PC-9 (cell line): ENCODE measurements at regions not wholly inside any gene's neighbourhood (a gene's known extent, or its start where the extent isn't known, plus 50 kb on each side); places are given as distances from the start of the nearest gene placed in this dataset.

Experiments
- CTCF ChIP-seq: fragments of 200-600 bp; sonication (generic); conservative IDR thresholded peaks from 2 replicates; pipeline ENCODE4 v1.6.1; 2017; ENCODE audit warnings: mixed run types, antibody characterized with exemption, mild to moderate bottlenecking, moderate library complexity
- EZH2 ChIP-seq: fragments of 200-600 bp; sonication (generic); IDR thresholded peaks from 2 replicates; pipeline ENCODE4 v1.8.0; 2017; ENCODE audit warnings: antibody characterized with exemption, low read depth

- TF ChIP-seq CTCF = no peak
- no peak for TF ChIP-seq EZH2
These were observed 430.4 kb downstream of the GJA1 start for GRCh38 chr6:121865811-121866210.
